ENCODE measurements at regions not wholly inside any gene's neighbourhood (a gene's known extent, or its start where the extent isn't known, plus 50 kb on each side); places are given as distances from the start of the nearest gene placed in this dataset.
"Not testable (repeated sequence)": the region's sequence is repeated elsewhere in the genome, so short reads cannot be mapped to it uniquely, and the experiment has no call there.

DNA sequence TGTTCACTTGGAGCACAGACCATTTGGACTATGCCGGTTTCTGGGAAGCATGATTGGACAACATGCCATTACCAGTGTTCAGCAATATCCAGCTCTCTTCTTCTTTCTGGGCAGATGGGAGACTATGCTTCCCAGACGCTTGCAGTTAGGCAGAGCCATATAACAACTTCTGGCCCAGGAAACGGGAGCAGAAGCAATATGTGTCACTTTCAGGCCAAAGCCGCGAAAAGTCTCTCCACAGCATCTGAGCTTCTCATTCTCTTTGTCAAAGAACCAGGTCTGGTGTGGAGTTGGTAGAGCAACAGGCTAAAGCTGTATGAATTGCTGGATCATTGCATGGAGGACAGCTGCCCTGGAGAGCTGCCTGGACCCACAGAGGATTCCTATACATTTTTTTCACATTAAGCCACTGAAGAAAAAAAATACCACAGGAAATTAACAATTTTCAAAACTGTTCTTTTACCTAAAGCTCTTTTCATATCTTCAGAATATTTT lies 131.4 kb upstream of the FRG1 start:
- no peak for DNase-seq (ENCODE audit: low read depth, low spot score)

- DNase-seq (ENCODE audit: low read depth, low spot score), result no peak
These were observed 130.8 kb upstream of the FRG1 start for GRCh38 chr4:189809839-189810238.

DNA sequence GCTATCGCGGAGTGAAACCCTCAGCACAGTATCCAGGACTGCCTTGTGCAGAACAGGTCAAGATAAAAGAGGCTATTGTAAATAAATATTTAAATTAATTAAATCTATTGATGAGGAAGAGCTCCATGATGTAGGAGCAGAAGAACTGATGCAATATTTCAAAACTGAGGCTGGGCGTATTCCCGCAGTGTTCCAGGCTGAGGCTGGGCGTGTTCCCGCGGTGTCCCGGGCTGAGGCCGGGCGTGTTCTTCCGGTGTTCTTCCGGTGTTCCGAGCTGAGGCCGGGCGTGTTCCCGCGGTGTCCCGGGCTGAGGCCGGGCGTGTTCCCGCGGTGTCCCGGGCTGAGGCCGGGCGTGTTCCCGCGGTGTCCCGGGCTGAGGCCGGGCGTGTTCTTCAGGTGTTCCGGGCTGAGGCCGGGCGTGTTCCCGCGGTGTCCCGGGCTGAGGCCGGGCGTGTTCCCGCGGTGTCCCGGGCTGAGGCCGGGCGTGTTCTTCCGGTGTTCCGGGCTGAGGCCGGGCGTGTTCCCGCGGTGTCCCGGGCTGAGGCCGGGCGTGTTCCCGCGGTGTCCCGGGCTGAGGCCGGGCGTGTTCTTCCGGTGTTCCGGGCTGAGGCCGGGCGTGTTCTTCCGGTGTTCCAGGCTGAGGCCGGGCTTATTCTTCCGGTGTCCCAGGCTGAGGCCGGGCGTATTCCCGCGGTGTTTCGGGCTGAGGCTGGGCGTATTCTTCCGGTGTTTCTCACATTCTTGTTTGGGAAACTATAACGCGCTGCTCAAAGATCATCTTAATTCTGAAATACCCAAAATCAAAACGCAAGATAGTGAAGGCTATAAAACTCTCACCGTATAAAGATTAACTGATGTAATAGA lies 130.1 kb upstream of the FRG1 start:
- DNase-seq (ENCODE audit: low read depth, low spot score), result not testable (repeated sequence)

DNA sequence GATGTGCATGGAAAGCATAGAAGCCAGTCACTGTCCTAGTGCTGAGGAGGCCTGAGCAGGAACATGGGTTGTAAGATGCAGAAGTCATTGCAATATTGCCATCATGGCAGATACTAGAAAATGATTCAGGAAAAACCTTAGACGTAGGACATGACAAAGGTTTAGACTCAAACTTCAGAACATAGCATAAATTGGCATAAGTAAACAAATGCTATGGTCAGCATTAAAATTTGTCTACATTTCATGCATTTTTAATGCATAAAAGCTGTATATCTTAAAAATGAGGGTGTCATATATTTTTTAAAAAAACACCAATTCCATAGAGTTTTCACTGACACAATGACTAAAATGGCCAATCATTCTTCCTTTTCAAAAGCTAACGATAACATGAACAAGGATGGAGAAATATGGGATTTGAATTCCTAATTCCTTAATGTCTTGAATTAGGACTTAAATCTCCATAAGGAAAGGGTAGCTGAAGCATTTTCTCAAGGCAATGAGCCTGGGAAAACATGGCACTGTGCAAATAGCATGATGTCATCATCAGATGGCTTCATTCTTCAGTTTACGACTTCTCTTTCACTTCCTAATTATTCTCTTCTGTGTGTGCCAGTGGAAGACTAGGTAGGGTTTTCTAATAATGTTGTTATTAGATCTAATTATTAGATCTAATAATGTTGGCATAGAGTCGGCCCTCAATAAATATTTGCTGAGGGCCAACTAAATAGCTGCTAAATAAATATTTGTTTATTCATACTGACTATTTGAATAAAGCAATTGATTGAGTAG lies 125.1 kb upstream of the FRG1 start:
- DNase-seq (ENCODE audit: low read depth, low spot score), result no peak

GRCh38 chr4:189822326-189822725 lies 118.3 kb upstream of the FRG1 start:
- no peak for DNase-seq (ENCODE audit: low read depth, low spot score)

GRCh38 chr4:189823591-189823990 lies 117.1 kb upstream of the FRG1 start:
- DNase-seq (ENCODE audit: low read depth, low spot score), result no peak

- DNase-seq (ENCODE audit: low read depth, low spot score), result no peak
These were observed 115.2 kb upstream of the FRG1 start for GRCh38 chr4:189825466-189825865.

DNA sequence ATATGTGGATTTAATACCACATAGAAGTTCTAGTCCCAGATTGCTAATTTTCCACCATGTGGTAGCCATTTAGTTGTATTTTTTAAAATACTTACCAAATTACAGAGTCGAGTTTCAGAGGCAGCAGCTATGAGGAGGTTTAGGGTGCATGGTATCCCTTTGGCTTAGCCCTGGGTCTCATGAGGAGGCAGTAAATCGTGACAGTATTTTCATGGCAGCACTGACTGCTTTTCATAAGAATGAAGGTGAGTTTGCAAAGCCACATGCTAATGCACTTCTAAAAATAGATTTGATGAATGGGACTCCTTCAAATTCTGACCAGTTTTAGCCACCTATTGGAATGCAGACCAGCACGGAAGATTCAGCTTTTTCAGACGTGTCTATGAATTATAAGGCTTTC lies 114.0 kb upstream of the FRG1 start:
- DNase-seq (ENCODE audit: low read depth, low spot score), result no peak

GRCh38 chr4:189828081-189828697 lies 112.5 kb upstream of the FRG1 start:
- no peak for DNase-seq (ENCODE audit: low read depth, low spot score)

- no peak for DNase-seq (ENCODE audit: low read depth, low spot score)
These were observed 108.1 kb upstream of the FRG1 start for GRCh38 chr4:189832528-189832927.

DNA sequence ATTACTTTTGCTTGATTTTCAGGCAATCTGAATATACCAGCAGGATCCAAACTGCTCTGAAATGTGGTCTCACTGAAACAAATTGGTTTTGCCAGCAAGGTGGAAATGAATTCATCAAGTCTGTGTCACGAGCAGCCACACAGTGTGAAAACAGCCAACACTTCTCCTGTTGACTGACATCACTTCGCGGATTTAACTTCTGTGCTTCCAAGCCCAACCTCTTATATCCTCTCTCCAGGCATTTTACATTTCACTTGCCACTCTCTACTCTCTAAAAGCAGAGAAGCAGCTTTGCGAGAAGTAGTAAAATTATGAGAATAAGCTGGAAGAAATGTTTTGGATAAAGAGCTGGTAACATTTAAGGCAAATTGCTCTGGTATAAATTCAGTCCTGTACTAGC lies 106.1 kb upstream of the FRG1 start:
- DNase-seq (ENCODE audit: low read depth, low spot score), result no peak

GRCh38 chr4:189835505-189835904 lies 105.2 kb upstream of the FRG1 start:
- DNase-seq (ENCODE audit: low read depth, low spot score), result no peak

DNA sequence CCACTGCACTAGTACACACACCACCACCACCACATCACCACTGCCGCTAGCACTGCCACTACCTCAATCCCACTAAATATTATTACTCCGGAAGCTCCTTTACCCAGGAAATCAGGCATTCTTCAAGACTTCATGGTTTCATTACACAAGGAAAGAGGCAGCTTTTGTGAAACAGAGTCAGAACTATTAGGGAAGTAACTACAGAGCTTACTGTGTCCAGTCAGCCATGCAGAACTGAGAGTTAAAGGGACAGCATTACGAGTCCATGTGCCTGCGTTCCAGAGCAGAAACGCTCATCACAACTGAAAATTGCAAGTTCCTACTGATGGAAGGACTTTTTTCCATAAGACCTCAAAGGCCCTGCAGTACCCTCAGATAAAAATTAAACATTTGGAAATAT lies 103.2 kb upstream of the FRG1 start:
- no peak for DNase-seq (ENCODE audit: low read depth, low spot score)

GRCh38 chr4:189838821-189839497 lies 101.7 kb upstream of the FRG1 start:
- no peak for DNase-seq (ENCODE audit: low read depth, low spot score)

GRCh38 chr4:189840356-189840755 lies 100.3 kb upstream of the FRG1 start:
- DNase-seq (ENCODE audit: low read depth, low spot score), result no peak

DNA sequence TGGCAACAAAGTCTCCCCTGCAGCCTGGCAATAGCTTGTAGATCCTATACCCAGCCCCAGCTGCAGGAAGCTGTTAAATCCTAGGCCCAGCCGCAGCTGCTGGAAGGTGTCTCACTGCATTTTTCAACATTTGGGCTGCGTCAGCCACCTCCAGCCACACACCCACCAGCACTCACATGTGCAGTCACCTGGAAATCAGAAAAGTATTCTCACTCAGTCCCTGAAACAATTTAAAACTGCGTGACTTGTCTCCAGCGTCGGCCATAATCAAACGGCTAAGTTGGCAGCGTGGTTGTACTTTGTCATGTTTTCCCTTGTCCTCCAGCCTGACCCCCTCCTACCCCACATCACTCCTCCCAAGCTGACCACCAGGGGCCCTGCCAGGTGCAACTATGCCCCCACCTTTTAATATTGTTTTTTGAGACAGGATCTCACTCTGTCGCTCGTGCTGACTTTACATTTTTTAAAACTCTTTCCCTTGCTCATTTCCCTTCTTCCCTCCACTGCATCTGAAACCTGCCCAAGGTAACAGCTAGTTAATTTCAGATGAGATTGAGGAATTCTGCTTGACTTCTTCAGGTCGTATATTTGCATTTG lies 97.2 kb upstream of the FRG1 start:
- DNase-seq (ENCODE audit: low read depth, low spot score), result no peak

DNA sequence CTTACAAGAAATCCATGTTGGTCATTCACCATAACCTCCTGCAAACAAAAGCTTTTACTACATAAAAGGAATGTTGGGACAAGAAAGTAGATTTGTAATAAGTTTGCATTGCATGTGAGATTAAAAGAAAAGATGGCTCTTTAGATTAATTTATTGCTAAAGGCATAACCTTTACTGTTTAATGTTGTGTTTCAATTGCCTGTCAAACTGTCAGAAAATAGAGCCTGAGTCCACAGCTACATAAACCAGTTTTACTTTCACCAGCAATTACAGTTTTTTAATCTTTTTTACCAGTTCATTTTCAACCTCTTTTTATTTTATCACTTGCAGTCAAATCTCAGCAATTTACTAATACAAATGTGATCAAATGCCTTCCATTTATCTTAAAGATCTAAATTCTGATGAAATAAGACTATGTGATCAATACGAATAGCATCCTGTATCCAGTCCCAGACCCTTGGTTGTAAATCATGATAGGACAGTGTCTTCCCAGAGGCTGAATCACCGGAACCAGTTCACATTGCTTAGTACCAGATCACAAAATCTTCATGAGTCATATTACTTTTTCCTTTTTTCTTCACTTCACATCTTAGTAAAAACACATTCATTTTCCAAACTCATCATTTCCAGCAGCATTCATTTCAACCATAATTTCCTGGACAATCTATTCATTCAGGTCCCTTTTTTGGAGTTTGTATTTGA lies 95.4 kb upstream of the FRG1 start:
- DNase-seq (ENCODE audit: low read depth, low spot score), result no peak

DNA sequence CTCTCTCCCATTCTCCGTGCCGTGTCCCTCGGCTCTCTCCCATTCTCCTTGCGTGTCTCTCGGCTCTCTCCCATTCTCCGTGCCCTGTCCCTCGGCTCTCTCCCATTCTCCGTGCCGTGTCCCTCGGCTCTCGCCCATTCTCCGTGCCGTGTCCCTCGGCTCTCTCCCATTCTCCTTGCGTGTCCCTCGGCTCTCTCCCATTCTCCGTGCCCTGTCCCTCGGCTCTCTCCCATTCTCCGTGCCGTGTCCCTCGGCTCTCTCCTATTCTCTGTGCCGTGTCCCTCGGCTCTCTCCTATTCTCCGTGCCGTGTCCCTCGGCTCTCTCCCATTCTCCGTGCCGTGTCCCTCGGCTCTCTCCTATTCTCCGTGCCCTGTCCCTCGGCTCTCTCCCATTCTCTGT lies 94.6 kb upstream of the FRG1 start:
- DNase-seq (ENCODE audit: low read depth, low spot score), result not testable (repeated sequence)

GRCh38 chr4:189846608-189847007 lies 94.1 kb upstream of the FRG1 start:
- DNase-seq (ENCODE audit: low read depth, low spot score), result not testable (repeated sequence)

GRCh38 chr4:189848672-189849071 lies 92.0 kb upstream of the FRG1 start:
- not testable (repeated sequence) for DNase-seq (ENCODE audit: low read depth, low spot score)
